22Rv1 (cell line): ENCODE measurements at regions not wholly inside any gene's neighbourhood (a gene's known extent, or its start where the extent isn't known, plus 50 kb on each side); places are given as distances from the start of the nearest gene placed in this dataset.

Experiments used
- H3K27ac ChIP-seq: fragments of 450-650 bp; 2 replicates; pipeline ENCODE4 v1.5.1; 2017
- CTCF ChIP-seq: fragments of 450-650 bp; IDR thresholded peaks from 2 replicates; pipeline ENCODE4 v1.5.1; 2017; ENCODE audit warnings: mild to moderate bottlenecking
- ZFX ChIP-seq: fragments of 450-650 bp; IDR thresholded peaks from 2 replicates; pipeline ENCODE4 v1.6.1; 2017; ENCODE audit warnings: antibody characterized with exemption, borderline replicate concordance

- no peak overlapping the region for H3K27ac ChIP-seq
Measured at GRCh38 chr6:164315376-164315775, 900.9 kb downstream of the QKI start.

GRCh38 chr6:164308339-164308738 is 893.8 kb downstream of the QKI start:
- H3K27ac ChIP-seq: no peak overlapping the region
- no peak for TF ChIP-seq CTCF
- no peak for TF ChIP-seq ZFX

More at GRCh38 chr6:164315376-164315775, 900.9 kb downstream of the QKI start:
- no peak for TF ChIP-seq CTCF
- TF ChIP-seq ZFX: no peak

GRCh38 chr6:164303102-164303964 is 888.8 kb downstream of the QKI start:
- TF ChIP-seq ZFX: no peak
- TF ChIP-seq CTCF: no peak
- no peak overlapping the region for H3K27ac ChIP-seq

GRCh38 chr6:164296411-164296810 is 881.9 kb downstream of the QKI start:
- H3K27ac ChIP-seq: no peak overlapping the region
- TF ChIP-seq ZFX (no peak), CTCF (no peak)

GRCh38 chr6:164294047-164294784 is 879.7 kb downstream of the QKI start:
- no peak for TF ChIP-seq CTCF
- TF ChIP-seq ZFX: no peak
- H3K27ac ChIP-seq: no peak overlapping the region

GRCh38 chr6:164291224-164291623 is 876.7 kb downstream of the QKI start:
- H3K27ac ChIP-seq: no peak overlapping the region
- TF ChIP-seq CTCF (no peak), ZFX (no peak)

GRCh38 chr6:164290101-164290500 is 875.6 kb downstream of the QKI start:
- no peak overlapping the region for H3K27ac ChIP-seq
- TF ChIP-seq ZFX (no peak), CTCF (no peak)
